ENCODE measurements at regions not wholly inside any gene's neighbourhood (a gene's known extent, or its start where the extent isn't known, plus 50 kb on each side); places are given as distances from the start of the nearest gene placed in this dataset.

- Histone ChIP-seq H3K4me1 (ENCODE audit: low read depth) (no peaks in the 10 kb centered on the region), H3K9me3 (no peaks in the 10 kb centered on the region), H3K36me3 (ENCODE audit: low read depth) (no peaks in the 10 kb centered on the region), H3K4me3 (no peak overlapping the region)
- intact Hi-C loops (cut with DNase I, micrococcal nuclease) = no loop called here
- TF ChIP-seq CTCF (IDR thresholded peaks at IDR 0.05) = no peak
- ATAC-seq = no peak
- no peak for DNase-seq
Observed at GRCh38 chr2:223477318-223477717, 124.8 kb downstream of the SCG2 start.

GRCh38 chr2:223481486-223481885 is 120.7 kb downstream of the SCG2 start:
- no peak for TF ChIP-seq CTCF (IDR thresholded peaks at IDR 0.05)
- intact Hi-C loops (cut with DNase I, micrococcal nuclease) = no loop called here
- H3K36me3 ChIP-seq (ENCODE audit: low read depth) = no peaks in the 10 kb centered on the region

GRCh38 chr2:223486751-223487150 is 115.4 kb downstream of the SCG2 start:
- intact Hi-C loops (cut with DNase I, micrococcal nuclease) = no loop called here
- Histone ChIP-seq H3K9me3 (no peaks in the 10 kb centered on the region), H3K4me1 (ENCODE audit: low read depth) (no peaks in the 10 kb centered on the region), H3K36me3 (ENCODE audit: low read depth) (no peaks in the 10 kb centered on the region), H3K4me3 (no peak overlapping the region)
- no peak for ATAC-seq
- TF ChIP-seq CTCF (IDR thresholded peaks at IDR 0.05) = no peak
- DNase-seq = no peak

More at GRCh38 chr2:223481486-223481885, 120.7 kb downstream of the SCG2 start:
- H3K4me1 ChIP-seq (ENCODE audit: low read depth) = no peaks in the 10 kb centered on the region
- no peak overlapping the region for H3K4me3 ChIP-seq
- DNase-seq (no peak), ATAC-seq (no peak)
- H3K9me3 ChIP-seq = no peaks in the 10 kb centered on the region

- no peaks in the 10 kb centered on the region for H3K9me3 ChIP-seq
- DNase-seq (no peak), ATAC-seq (no peak)
- H3K36me3 ChIP-seq (ENCODE audit: low read depth) = no peaks in the 10 kb centered on the region
- H3K4me1 ChIP-seq (ENCODE audit: low read depth) = no peaks in the 10 kb centered on the region
- no peak for TF ChIP-seq CTCF (IDR thresholded peaks at IDR 0.05)
- H3K4me3 ChIP-seq = no peak overlapping the region
- intact Hi-C loops (cut with DNase I, micrococcal nuclease) = no loop called here
Observed at GRCh38 chr2:223487214-223487846, 114.8 kb downstream of the SCG2 start.

- DNase-seq (no peak), ATAC-seq (peak; percentile 22)
- TF ChIP-seq CTCF (IDR thresholded peaks at IDR 0.05) = no peak
- Histone ChIP-seq H3K4me3 (no peak overlapping the region), H3K9me3 (no peaks in the 10 kb centered on the region), H3K4me1 (ENCODE audit: low read depth) (no peaks in the 10 kb centered on the region), H3K36me3 (ENCODE audit: low read depth) (no peaks in the 10 kb centered on the region)
- intact Hi-C loops (cut with DNase I, micrococcal nuclease) = no loop called here
Observed at GRCh38 chr2:223488814-223489213, 113.3 kb downstream of the SCG2 start.

- Histone ChIP-seq H3K9me3 (no peaks in the 10 kb centered on the region), H3K4me1 (ENCODE audit: low read depth) (no peaks in the 10 kb centered on the region), H3K4me3 (no peak overlapping the region), H3K36me3 (ENCODE audit: low read depth) (no peaks in the 10 kb centered on the region)
- intact Hi-C loops (cut with DNase I, micrococcal nuclease) = no loop called here
- no peak for ATAC-seq
- TF ChIP-seq CTCF (IDR thresholded peaks at IDR 0.05) = no peak
- DNase-seq = no peak
Observed at GRCh38 chr2:223494496-223494895, 107.7 kb downstream of the SCG2 start.
